ENCODE measurements at regions not wholly inside any gene's neighbourhood (a gene's known extent, or its start where the extent isn't known, plus 50 kb on each side); places are given as distances from the start of the nearest gene placed in this dataset.
A peak's percentile ranks its signal among the peaks of the same experiment; 100 is the strongest.

DNA sequence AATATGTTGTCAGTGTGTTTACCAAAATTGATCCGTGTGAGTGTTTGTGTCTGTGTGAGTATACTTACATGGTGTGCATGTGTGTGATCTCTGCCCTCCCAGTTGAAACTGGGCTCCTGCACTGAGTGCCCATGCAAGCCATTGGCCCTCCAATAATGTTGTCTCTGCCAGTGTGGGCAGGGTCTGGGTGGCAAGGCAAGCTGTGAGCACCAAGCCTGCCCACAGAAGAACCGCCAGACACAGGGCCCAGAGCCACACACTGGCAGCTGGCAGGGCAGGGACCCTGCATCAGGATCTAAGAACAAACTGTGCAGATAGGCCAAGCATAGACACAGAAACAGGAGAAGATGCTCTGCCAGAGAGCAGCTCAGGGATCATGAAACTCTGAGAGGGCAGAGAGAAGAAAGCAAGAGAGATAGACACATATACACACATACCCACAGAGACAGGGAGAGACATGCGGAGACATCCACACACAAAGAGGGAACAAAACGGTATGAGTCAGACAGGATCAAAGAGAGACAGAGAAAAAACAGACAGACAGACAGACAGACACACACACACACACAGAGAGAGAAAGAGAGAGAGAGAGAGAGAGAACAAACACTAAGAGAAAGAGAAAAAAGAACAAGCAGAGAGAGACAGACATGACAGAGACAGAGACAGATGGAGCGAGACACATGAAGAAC lies 555.0 kb downstream of the MID1IP1 start:
- DNase-seq: peak; percentile 56

- DNase-seq: no peak
These were observed 558.8 kb downstream of the MID1IP1 start for GRCh38 chrX:39360101-39360500.

DNA sequence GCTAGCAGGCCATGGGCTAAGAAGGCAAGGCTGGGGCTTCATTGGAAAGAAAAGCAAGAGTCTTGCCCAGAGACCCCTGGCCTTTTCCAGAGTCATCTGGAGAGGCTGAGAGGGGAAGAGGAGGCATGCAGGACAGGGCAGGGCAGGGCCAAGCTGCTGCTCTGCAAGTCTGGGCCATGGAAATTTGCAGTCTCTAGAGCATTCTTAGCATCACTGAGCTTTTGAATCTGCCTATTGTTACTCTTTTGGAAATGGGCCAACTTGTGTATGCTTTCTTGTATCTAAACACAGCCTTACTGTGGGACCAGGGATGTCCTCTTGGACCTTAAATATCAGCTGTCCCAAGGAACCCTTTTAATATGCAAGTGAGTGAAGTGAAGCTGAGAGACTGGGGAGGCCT lies 560.5 kb downstream of the MID1IP1 start:
- peak; percentile 28 for DNase-seq

DNA sequence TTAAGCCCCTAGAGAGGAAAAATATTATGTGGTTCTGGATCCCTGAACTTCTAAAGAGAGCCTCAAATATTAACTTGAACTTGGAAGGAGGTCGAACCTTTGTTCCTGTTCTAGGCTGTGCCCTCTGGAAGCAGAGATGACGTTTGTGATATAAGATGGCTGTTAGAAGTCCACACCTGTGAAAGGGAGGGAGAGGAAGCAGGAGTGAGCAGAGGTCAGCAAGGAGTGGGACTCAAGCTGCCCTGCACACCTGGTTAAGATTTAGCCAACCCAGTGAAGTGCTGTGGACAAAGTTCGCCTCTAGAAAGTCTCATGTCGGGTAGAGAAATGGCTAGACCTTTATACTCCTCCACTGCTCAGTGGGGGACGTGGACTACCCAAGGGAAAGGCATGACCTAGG lies 566.2 kb downstream of the MID1IP1 start:
- peak; percentile 77 for DNase-seq

DNA sequence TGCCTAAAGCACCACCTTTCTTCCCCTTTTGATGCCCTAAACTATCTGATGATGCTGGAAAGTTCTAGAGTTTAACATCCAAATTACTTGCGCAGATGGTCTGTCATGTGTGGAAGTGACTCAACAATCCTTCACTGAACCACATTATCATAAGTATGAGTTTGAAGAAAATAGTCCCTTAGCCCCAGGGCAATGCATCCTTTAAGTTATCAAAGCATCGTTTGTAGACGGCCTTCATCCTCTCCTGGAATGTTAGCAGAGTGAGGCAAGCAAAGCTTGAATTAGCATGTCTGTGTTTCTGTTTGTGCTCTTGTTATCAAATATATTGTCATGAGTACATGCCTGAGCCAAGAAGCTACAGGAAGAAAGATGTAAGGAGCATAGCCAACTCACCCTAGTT lies 570.9 kb downstream of the MID1IP1 start:
- DNase-seq: no peak

DNA sequence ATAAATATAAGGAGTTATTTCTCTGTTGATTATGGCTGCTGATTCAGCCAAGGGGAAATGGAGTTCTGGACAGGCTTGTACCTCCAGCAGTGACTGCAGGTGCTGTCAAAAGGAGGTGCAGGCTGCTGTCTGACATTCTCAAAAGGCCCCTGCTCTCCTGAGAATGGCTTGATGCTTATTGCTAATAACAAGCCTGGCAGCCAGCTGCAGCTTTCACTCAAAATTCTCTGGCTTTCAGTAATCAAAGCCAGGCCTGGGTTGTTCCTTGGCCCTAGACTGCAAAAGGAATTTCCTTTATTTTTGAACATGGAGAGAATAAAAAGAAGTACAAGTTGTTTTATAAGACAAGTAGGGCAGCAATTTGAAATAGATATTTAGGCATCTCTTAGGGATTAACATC lies 575.9 kb downstream of the MID1IP1 start:
- DNase-seq: no peak

GRCh38 chrX:39377773-39378172 lies 576.5 kb downstream of the MID1IP1 start:
- DNase-seq: no peak

DNA sequence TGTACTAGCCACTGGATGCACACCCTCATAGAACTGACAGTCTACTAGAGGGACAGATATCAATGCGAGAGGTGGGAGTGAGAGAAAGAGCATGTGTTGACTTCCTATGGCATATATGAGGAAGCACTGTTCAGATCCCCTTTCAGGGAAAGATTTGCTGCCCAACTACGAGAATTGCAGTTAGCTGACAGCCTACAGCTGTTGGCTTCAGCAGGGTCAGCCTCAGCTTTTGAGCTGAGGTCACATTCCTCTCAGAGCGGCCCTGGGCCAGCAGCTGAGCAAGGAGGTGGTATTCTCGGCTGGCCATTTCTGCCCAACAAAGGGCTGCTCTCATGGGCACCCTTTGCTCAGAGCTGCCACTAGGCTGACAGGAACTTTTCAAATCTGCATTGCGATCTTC lies 580.2 kb downstream of the MID1IP1 start:
- no peak for DNase-seq

- no peak for DNase-seq
These were observed 583.7 kb downstream of the MID1IP1 start for GRCh38 chrX:39384996-39385395.

DNA sequence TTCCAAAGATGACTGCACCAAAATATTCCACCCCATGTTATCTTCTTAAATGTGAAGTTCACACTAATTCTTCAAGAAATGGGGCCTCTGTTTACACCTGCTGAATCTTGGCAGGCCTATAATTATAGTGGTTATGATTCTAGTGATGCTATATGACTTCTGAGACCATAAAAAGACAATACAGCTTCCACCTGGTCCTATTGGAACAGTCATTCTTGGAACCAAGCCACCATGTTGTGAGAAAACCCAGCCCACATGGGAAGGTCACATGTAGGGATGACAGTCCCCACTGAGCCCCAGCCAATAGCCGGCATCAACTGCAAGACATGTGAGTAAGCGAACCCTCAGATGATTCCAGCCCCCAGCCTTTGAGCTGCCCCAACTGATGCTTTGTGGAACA lies 587.5 kb downstream of the MID1IP1 start:
- no peak for DNase-seq

DNA sequence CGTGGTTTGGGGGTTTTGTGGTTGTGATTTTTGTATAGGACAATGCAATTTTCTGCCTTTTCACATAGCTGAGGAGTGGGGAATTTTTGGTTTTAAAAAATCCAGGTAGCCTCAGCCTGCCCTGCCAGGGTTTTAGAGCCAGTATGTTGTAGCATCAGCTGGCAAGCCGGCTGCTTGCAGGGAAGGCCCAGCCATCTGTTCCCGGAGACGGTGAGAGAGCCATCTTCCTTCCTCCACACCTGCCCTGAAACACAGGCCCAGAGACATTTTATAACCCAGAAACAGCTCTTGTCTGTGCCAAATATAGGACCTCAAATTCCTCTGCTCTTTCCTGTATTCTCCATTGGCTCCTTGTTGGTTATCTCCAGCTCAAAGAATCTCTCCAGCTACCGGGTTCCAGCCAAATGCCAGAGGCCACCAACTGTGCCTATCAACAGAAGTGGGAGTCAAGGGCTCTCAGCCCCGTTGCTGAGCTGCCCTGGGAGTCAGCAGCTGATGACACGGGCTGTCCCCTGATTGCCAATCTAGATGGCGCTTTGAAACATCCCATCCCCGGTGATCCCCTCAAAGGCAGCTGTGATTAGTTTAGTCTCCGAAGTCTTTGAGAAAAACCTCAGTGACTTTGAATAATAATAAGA lies 595.2 kb downstream of the MID1IP1 start:
- peak; percentile 91 for DNase-seq

- peak; percentile 97 for DNase-seq
These were observed 596.4 kb downstream of the MID1IP1 start for GRCh38 chrX:39397561-39398199.

- DNase-seq: peak; percentile 83
These were observed 597.1 kb downstream of the MID1IP1 start for GRCh38 chrX:39398215-39398962.

- no peak for DNase-seq
These were observed 597.7 kb downstream of the MID1IP1 start for GRCh38 chrX:39398963-39399261.

- DNase-seq: peak; percentile 67
These were observed 598.1 kb downstream of the MID1IP1 start for GRCh38 chrX:39399387-39399786.

GRCh38 chrX:39401483-39402110 lies 600.3 kb downstream of the MID1IP1 start:
- no peak for DNase-seq

DNA sequence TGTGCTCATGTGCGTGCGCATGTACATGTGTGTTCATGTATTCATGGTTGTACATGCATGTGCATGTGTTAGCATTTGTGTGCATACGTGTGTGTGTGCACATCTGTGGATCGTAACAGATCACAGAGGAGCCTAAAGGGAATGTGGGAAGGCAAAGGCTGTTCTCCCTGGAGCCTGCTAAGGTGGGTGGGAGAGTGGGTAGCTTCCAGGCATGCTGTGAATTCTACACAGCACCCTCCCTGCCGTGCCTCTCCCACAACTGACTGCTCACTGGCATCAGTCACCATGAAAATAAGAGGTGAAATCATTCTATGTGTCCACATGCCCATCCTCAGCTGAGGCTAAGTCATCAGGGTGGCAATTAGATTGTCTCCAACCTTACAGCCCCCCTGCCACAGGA lies 600.9 kb downstream of the MID1IP1 start:
- no peak for DNase-seq

DNA sequence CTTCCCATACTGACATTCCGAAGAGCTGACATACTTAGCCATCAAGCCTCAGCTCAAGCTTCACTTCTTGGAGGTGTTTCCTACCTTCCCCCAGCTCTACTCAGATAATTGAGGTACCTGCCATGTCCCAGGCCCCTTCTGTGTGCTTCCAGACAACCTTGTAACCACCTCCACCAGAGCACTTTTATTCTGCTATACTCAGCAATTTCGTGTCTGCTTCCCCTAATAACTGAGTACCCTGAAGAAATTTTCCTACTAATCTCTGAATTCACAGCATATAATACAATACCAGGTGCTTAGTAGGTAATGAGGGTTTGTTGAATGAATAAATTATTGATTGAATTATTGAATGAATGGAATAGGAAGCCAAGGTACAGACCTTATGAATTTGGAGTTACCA lies 605.5 kb downstream of the MID1IP1 start:
- no peak for DNase-seq

DNA sequence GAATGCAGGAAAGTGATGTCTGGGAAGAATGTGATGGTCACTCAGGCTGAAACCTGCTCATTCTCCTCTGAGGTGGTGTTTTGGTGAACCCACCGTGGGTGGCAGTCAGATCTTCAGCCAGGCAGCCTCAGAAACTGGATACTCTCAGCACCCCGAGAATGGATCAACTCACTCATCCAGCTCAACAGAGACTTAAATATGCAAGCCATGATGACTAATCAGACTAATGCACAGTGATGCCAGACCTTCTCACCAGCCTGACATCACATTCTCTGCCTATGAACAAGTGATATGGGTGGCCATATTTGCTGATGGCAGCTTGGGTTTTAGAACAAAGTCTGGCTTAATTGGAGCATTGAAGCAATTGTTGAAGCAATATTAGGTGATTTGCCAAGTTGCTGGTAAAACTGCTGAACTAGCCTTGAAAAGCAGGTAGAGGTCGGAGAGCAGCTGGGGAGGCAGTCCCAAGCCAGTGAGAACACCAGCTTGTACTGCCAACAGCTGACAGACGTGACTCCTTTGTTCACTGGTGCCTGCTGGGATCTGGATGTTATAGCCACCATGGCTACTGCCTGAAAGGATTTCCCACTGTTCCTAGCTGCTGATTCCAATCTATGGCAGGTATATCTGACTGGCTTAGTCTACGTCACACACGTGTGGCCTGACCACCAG lies 608.1 kb downstream of the MID1IP1 start:
- DNase-seq: no peak

DNA sequence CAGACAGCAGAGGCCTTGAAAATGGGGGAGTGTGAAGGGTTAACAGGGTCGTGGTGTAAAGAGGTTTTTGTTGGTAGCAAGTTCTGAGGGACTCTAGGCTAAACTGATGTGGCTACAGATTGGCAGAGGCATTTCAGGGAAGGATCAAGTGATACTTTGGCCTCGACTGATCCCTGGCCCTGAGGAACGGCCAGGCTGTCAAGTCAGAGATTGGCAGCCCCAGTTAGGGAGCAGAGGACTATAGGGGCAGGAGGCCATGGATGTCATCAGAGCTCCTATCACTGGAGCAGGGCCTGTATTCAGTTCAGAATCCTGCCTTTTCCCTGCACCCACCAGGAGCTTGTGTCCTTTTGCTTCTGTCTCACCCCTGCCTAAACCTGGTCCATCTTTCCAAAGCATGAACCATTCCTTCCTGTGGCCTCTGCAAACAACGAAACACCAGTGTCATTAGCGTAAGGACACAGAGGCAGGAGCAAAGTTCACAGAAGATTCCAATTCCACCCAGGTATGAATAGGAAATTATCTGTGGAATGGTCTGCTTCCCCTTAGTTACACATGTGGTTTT lies 613.1 kb downstream of the MID1IP1 start:
- DNase-seq: no peak

DNA sequence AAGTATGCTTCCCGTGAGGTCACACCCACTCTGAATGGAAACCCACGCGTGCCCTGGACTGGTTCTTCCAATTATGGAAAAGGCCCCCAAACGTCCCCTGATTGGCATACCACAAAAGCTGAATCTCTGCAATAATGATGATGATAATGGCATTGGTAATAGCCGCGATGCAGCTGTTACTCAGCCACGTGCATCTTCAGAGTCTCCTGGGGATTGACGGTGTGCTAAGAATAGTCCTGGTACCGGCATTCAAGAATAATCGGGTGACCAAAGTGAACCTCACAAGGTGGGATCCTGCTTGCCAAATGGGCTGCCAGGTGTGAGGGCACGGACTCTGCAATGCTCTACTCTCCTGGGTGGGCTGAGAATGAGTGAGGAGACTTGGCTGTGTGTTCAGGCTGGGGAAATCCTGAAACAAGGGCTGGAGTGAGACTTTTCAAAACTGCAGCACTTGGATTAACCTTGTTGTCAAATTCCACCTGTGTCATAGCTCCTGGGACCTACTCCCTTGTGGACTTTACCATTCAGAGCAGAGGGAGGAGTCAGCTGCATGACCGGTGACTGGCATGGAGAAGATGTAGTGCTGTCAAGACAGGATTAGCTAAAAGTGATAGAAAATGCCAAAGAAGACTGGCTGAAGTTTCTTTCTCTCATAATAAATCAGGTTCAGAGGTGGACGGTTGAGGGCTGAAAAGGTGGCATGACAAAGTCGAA lies 615.4 kb downstream of the MID1IP1 start:
- DNase-seq: no peak

- DNase-seq: no peak
These were observed 617.0 kb downstream of the MID1IP1 start for GRCh38 chrX:39418254-39418704.
